ENCODE measurements at regions not wholly inside any gene's neighbourhood (a gene's known extent, or its start where the extent isn't known, plus 50 kb on each side); places are given as distances from the start of the nearest gene placed in this dataset.
A peak's percentile ranks its signal among the peaks of the same experiment; 100 is the strongest.
"Not testable (repeated sequence)": the region's sequence is repeated elsewhere in the genome, so short reads cannot be mapped to it uniquely, and the experiment has no call there.

DNA sequence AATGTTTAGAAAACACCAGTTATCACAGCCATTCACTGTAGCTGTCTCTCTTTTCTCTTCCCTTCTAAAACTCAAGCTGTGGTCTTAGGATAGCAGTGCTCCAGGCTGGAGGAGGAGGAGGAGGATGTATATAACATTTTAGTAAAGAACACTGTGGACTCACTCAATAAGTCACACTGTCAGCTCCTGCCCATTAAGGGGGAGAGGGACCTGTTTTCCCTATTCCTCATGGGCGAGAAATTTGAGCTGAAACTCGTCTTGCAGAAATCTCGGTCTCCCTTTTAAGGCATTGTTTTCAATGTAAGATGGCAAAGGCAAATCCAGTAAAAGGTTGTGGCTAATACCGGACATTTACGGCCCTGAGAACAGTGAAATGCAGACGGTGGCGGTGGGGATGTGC is 114.8 kb upstream of the ZNF236 start:
- peak overlapping the region; percentile 41; the same call in 1 of the 2 replicates for H3K27ac Mint-ChIP-seq
- CTCF ChIA-PET: interaction anchor here (0.9 to 1.6 kb wide), 9 partner anchors 18 to 327 kb away, joined by 3 to 8 read pairs (median 4); no protein-coding TSS in a partner anchor

DNA sequence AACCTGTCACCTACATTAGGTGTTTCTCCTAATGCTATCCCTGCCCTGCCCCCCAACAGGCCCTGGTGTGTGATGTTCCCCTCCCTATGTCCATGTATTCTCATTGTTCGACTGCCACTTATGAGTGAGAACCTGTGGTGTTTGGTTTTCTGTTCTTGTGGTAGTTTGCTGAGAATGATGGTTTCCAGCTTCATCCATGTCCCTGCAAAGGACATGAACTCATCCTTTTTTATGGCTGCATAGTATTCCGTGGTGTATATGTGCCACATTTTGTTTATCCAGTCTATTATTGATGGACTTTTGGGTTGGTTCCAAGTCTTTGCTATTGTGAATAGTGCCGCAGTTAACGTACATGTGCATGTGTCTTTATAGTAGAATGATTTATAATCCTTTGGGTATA is 117.8 kb upstream of the ZNF236 start:
- H3K27ac Mint-ChIP-seq; CTCF ChIA-PET; H3K4me3 Mint-ChIP-seq; POLR2A ChIA-PET; H3K4me1 Mint-ChIP-seq; H3K36me3 Mint-ChIP-seq; H3K9me3 Mint-ChIP-seq; DNase-seq (ENCODE audit: low spot score); ATAC-seq; H3K27me3 Mint-ChIP-seq (ENCODE audit: low read depth): not testable (repeated sequence)

More for the DNA sequence above, 114.8 kb upstream of the ZNF236 start:
- H3K4me3 Mint-ChIP-seq: no peak overlapping the region
- TF ChIP-seq NR2C2 (CRISPR knock-in tag; IDR thresholded peaks at IDR 0.05): no peak
- TF ChIP-seq CREM (CRISPR knock-in tag; IDR thresholded peaks at IDR 0.05): no peak
- no peak for TF ChIP-seq RORB (CRISPR knock-in tag; IDR thresholded peaks at IDR 0.05)
- TF ChIP-seq, protein P1, sequence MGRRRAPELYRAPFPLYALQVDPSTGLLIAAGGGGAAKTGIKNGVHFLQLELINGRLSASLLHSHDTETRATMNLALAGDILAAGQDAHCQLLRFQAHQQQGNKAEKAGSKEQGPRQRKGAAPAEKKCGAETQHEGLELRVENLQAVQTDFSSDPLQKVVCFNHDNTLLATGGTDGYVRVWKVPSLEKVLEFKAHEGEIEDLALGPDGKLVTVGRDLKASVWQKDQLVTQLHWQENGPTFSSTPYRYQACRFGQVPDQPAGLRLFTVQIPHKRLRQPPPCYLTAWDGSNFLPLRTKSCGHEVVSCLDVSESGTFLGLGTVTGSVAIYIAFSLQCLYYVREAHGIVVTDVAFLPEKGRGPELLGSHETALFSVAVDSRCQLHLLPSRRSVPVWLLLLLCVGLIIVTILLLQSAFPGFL (CRISPR knock-in tag; IDR thresholded peaks at IDR 0.05; ENCODE audit: borderline replicate concordance): no peak
- TF ChIP-seq TEAD1 (CRISPR knock-in tag; IDR thresholded peaks at IDR 0.05): no peak
- TF ChIP-seq, protein P2, sequence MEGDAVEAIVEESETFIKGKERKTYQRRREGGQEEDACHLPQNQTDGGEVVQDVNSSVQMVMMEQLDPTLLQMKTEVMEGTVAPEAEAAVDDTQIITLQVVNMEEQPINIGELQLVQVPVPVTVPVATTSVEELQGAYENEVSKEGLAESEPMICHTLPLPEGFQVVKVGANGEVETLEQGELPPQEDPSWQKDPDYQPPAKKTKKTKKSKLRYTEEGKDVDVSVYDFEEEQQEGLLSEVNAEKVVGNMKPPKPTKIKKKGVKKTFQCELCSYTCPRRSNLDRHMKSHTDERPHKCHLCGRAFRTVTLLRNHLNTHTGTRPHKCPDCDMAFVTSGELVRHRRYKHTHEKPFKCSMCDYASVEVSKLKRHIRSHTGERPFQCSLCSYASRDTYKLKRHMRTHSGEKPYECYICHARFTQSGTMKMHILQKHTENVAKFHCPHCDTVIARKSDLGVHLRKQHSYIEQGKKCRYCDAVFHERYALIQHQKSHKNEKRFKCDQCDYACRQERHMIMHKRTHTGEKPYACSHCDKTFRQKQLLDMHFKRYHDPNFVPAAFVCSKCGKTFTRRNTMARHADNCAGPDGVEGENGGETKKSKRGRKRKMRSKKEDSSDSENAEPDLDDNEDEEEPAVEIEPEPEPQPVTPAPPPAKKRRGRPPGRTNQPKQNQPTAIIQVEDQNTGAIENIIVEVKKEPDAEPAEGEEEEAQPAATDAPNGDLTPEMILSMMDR (IDR thresholded peaks at IDR 0.05): no peak
- TF ChIP-seq SP1 (CRISPR knock-in tag; conservative IDR thresholded peaks at IDR 0.05): no peak
- TF ChIP-seq, protein P3, sequence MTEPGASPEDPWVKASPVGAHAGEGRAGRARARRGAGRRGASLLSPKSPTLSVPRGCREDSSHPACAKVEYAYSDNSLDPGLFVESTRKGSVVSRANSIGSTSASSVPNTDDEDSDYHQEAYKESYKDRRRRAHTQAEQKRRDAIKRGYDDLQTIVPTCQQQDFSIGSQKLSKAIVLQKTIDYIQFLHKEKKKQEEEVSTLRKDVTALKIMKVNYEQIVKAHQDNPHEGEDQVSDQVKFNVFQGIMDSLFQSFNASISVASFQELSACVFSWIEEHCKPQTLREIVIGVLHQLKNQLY (CRISPR knock-in tag; IDR thresholded peaks at IDR 0.05): no peak
- ATAC-seq (no peak), DNase-seq (ENCODE audit: low spot score) (no peak)
- H3K9me3 Mint-ChIP-seq: no peaks in the 10 kb centered on the region
- peaks cover 11% of the 10 kb centered on the region; the same call in 1 of the 2 replicates for H3K4me1 Mint-ChIP-seq
- no peaks in the 10 kb centered on the region; the same call in 1 of the 2 replicates for H3K27me3 Mint-ChIP-seq (ENCODE audit: low read depth)
- POLR2A ChIA-PET: no interaction called here
- H3K36me3 Mint-ChIP-seq: no peaks in the 10 kb centered on the region; the same call in 1 of the 2 replicates

DNA sequence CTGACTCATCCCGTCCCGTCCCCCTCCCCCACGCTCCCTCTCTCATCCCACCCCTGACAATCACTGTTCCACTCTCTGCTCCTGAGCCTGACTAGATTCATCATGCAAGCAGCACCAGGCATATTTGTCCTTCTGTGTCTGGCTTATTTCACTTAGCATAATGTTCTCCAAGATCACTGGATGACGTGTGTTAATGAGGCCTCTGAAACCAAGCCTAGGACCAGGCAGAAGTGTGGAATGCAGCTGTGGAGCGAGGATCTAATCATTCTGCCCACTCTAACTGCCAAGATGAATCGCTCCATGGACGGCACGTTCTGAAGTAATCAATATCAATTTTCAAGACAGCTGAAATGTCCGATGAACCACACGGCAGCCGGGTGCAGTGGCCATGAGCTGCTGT is 122.4 kb upstream of the ZNF236 start:
- CTCF ChIA-PET: interaction anchor here (1.6 to 3.3 kb wide), 3 partner anchors 10 to 43 kb away, joined by 4 to 15 read pairs (median 10); no protein-coding TSS in a partner anchor
- peaks cover 5% of the 10 kb centered on the region for H3K9me3 Mint-ChIP-seq
- peaks cover 14% of the 10 kb centered on the region for H3K4me1 Mint-ChIP-seq
- DNase-seq (ENCODE audit: low spot score): no peak
- no peaks in the 10 kb centered on the region for H3K36me3 Mint-ChIP-seq
- POLR2A ChIA-PET: no interaction called here
- H3K27ac Mint-ChIP-seq: no peak overlapping the region
- no peaks in the 10 kb centered on the region for H3K27me3 Mint-ChIP-seq (ENCODE audit: low read depth)
- no peak overlapping the region for H3K4me3 Mint-ChIP-seq
- no peak for ATAC-seq
- TF ChIP-seq ATF1 (CRISPR knock-in tag; IDR thresholded peaks at IDR 0.05) (no peak), ZNF263 (CRISPR knock-in tag; IDR thresholded peaks at IDR 0.05; ENCODE audit: low read depth) (no peak), NR1H2 (CRISPR knock-in tag; IDR thresholded peaks at IDR 0.05) (no peak), ZNF671 (CRISPR knock-in tag; IDR thresholded peaks at IDR 0.05) (no peak), ELF4 (CRISPR knock-in tag; IDR thresholded peaks at IDR 0.05; ENCODE audit: low read depth) (no peak), CBFB (CRISPR knock-in tag; IDR thresholded peaks at IDR 0.05; ENCODE audit: low read depth) (no peak), GTF2I (CRISPR knock-in tag; conservative IDR thresholded peaks at IDR 0.05) (no peak), MXD4 (CRISPR knock-in tag; IDR thresholded peaks at IDR 0.05; ENCODE audit: borderline replicate concordance) (no peak)
- TF ChIP-seq, protein P4, sequence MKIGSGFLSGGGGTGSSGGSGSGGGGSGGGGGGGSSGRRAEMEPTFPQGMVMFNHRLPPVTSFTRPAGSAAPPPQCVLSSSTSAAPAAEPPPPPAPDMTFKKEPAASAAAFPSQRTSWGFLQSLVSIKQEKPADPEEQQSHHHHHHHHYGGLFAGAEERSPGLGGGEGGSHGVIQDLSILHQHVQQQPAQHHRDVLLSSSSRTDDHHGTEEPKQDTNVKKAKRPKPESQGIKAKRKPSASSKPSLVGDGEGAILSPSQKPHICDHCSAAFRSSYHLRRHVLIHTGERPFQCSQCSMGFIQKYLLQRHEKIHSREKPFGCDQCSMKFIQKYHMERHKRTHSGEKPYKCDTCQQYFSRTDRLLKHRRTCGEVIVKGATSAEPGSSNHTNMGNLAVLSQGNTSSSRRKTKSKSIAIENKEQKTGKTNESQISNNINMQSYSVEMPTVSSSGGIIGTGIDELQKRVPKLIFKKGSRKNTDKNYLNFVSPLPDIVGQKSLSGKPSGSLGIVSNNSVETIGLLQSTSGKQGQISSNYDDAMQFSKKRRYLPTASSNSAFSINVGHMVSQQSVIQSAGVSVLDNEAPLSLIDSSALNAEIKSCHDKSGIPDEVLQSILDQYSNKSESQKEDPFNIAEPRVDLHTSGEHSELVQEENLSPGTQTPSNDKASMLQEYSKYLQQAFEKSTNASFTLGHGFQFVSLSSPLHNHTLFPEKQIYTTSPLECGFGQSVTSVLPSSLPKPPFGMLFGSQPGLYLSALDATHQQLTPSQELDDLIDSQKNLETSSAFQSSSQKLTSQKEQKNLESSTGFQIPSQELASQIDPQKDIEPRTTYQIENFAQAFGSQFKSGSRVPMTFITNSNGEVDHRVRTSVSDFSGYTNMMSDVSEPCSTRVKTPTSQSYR (CRISPR knock-in tag; IDR thresholded peaks at IDR 0.05): no peak
- TF ChIP-seq, protein P5, sequence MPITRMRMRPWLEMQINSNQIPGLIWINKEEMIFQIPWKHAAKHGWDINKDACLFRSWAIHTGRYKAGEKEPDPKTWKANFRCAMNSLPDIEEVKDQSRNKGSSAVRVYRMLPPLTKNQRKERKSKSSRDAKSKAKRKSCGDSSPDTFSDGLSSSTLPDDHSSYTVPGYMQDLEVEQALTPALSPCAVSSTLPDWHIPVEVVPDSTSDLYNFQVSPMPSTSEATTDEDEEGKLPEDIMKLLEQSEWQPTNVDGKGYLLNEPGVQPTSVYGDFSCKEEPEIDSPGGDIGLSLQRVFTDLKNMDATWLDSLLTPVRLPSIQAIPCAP (CRISPR knock-in tag; IDR thresholded peaks at IDR 0.05): no peak
- TF ChIP-seq, protein P6, sequence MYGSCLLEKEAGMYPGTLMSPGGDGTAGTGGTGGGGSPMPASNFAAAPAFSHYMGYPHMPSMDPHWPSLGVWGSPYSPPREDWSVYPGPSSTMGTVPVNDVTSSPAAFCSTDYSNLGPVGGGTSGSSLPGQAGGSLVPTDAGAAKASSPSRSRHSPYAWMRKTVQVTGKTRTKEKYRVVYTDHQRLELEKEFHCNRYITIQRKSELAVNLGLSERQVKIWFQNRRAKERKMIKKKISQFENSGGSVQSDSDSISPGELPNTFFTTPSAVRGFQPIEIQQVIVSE (CRISPR knock-in tag; IDR thresholded peaks at IDR 0.05; ENCODE audit: borderline replicate concordance): no peak
- TF ChIP-seq, protein P1 (CRISPR knock-in tag; IDR thresholded peaks at IDR 0.05; ENCODE audit: borderline replicate concordance): no peak
- TF ChIP-seq, protein P7, sequence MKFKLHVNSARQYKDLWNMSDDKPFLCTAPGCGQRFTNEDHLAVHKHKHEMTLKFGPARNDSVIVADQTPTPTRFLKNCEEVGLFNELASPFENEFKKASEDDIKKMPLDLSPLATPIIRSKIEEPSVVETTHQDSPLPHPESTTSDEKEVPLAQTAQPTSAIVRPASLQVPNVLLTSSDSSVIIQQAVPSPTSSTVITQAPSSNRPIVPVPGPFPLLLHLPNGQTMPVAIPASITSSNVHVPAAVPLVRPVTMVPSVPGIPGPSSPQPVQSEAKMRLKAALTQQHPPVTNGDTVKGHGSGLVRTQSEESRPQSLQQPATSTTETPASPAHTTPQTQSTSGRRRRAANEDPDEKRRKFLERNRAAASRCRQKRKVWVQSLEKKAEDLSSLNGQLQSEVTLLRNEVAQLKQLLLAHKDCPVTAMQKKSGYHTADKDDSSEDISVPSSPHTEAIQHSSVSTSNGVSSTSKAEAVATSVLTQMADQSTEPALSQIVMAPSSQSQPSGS (CRISPR knock-in tag; IDR thresholded peaks at IDR 0.05; ENCODE audit: borderline replicate concordance, low read depth): no peak
